HG02885 (cell line): ENCODE measurements at regions not wholly inside any gene's neighbourhood (a gene's known extent, or its start where the extent isn't known, plus 50 kb on each side); places are given as distances from the start of the nearest gene placed in this dataset.
"Not testable (repeated sequence)": the region's sequence is repeated elsewhere in the genome, so short reads cannot be mapped to it uniquely, and the experiment has no call there.

Source experiments
- ATAC-seq: cut with Tn5 transposase; IDR thresholded peaks from one replicate; pipeline ENCODE4 v1.9.1; 2021; ENCODE audit warnings: mild to moderate bottlenecking; ENCODE audit not compliant: unreplicated experiment, poor library complexity

DNA sequence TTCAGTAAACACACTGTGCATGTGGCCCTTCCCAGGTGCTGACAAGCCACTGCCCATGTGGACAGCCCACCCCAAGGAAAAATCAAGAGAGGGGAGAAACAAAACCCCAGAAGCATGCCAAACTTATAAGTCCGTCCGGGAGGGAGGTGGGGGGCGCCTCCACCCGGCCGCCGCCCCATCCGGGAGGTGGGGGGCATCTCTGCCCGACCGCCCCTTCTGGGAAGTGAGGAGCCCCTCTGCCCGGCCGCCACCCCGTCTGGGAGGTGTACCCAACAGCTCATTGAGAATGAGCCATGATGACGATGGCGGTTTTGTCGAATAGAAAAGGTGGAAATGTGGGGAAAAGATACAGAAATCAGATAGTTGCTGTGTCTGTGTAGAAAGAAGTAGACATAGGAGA, 53.8 kb upstream of the C2CD4B start:
- no peak for ATAC-seq

DNA sequence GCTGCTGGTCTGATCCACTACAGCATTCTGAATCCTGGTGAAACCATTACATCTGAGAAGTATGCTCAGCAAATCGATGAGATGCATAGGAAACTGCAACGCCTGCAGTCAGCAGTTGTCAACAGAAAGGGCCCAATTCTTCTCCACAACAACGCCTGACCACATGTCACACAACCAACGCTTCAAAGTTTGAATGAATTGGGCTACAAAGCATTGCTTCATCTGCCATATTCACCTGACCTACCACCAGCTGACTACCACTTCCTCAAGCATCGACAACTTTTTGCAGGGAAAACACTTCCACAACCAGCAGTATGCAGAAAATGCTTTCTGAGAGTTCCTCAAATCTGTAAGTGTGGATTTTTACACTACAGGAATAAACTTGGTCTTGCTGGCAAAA, 54.7 kb upstream of the C2CD4B start:
- ATAC-seq: no peak

DNA sequence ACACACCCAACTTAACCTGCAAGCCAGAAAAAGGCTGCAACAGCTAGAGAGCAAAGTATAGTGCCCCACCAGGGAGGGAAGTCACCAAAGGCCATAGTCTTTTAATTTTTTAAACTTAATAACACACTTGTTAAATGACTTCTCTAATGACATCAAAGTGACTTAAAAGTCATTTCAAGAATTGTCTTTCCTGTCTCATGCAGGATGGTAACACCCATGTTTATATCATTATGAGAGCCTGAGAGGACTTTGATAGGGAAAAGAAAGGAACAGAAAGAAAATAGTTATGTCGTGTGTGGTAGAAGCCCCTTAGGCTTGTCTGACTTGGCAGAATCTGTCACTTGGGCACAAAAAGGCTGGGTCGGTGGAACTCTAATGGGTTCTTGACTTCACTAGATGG, 57.9 kb upstream of the C2CD4B start:
- no peak for ATAC-seq

DNA sequence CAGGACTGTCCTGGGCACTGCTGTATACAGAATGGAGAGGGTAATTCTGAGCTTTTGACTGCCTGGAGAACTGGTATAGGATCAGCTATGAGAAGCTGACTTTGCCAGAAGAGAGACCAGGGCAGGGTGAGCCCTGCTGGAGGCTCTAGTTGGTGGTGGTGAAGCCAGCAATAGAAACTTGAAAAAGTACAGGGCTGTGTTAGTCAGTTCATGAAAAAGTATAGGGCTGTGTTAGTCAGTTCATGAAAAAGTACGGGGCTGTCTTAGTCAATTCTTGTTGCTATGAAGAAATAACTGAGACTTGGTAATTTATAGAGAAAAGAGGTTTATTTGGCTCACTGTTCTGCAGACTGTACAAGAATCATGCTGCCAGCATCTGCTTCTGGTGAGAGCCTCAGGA, 63.5 kb upstream of the C2CD4B start:
- no peak for ATAC-seq

DNA sequence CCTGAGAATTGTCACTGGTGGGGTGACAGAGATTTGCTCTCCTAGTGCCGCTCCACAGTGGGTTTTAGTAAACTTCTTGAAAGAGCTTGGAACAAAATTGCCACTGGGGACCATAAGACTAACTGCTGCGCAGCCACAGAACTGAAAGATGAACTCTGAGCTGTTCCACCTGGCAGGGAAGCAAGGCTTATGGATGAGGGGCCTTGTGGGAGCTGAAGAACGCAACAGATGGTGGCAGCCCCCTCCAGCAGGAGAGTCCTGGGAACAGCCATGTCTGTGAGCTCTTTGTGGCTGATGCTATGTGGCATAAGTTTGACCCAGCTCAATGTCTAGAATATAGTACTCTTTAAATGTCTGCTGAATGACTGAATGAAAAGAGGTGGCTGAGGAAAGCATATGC, 66.8 kb upstream of the C2CD4B start:
- no peak for ATAC-seq

DNA sequence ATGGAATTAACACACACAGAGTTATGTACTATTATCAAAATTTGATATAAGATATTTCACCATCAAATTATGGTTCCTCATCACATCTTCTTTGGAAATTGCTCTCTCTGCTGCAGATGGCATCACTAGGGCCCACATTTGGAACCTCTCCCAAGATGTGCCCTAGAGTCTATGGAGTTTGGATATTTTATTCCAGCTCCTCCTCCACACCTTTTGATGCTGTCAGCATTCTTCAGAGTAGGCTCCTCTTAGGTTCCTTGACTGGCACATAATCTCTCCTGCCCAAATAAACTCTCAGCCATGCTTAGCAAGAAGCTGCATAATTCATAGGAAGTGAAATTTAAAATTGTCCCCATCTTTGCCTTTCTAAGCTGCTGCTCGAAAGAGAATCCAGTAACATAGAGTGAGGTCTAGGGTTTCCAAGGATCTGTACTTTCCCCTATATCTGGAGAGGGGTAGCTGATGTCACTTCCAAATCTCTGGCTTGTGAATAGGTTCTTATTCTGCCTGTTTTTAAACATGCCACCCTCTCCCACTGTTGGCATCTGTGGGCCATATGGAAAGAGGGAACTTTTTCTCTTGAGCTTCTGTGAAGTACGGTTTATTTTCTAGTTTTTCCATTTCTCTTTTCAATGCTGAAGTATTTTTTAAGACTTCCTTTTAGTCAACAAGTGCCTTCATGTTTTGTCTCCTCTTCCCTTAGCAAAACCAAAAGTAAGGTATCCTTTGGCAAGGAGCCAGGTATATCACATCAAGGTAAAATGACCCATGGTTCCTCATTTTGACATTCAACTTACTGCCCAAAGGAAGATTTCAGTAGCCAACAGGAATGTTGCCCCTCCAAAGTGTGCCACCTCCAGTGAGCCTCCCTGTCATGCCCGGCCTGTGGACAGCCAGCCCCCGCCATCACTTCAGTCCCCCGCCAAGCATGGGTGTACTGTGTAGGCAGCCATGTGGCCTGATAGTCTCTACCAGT, 75.3 kb upstream of the C2CD4B start:
- no peak for ATAC-seq

DNA sequence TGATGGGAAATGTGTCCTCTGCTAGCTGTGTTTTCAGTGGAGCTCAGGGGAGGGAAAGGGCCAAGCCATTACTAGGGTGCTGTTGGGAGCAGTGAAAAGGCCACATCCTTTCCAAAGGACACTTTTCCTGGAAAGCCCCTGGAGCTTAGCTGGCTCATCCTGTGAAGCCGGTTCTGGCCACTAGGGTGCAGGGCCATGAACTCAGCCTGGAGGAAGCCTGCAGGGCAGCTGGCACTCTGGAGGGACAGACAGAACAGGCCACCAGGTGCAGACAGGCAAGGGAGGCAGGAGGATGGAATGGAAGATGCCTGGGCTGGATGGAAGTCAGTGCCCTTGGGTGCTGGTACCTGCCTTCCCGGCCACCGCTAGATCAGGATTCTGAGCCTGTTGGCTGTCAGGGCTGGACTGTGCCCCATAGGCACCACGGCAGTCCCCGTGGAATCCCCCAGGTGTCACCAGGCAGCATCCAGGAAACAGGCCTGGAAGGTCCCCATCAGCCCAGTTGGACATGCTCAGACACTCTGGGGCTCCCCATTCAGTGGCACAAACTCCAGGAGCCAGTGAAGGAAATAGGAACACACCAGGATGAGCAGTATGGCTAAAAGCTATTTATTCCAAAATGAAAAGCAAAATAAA, 76.2 kb upstream of the C2CD4B start:
- no peak for ATAC-seq

DNA sequence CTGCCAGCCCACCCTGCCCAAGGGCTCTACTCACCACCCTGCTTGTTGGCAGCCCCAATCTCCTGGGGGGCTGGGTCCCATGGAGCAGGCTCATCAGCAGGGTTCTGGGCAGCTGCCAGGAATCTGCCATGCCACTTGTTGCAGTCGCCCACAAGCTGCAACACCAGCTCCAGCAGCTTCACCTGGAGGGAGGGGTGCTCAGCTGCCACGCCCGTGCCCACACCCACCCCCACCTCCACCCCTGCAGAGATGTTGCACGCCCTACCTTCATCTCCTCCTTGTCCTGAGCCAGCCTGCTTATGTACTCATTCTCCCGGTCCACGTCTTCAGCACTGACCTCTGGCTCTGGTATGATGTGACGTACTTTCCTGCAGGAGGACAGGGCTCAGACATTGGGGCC, 77.9 kb upstream of the C2CD4B start:
- ATAC-seq: no peak

DNA sequence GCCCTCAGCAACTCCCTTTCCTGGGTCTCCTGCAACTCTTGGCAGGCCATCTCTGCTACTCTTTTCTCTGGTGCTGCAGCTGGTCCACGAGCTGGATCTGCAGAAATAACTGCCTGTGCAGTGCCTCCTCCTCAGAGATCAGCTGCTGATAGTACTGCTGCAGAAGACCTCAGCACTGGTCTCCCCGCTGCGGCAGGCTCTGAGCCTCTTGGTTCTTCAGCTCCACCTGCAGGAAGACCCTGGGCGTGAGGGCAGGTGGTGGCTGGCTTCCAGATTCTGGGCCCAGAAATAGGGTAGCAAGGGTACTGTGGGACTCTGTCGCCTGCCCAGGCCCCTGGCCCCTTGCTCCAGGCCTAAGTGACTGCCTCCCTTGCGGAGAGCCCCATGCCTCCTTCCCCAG, 79.7 kb upstream of the C2CD4B start:
- no peak for ATAC-seq

DNA sequence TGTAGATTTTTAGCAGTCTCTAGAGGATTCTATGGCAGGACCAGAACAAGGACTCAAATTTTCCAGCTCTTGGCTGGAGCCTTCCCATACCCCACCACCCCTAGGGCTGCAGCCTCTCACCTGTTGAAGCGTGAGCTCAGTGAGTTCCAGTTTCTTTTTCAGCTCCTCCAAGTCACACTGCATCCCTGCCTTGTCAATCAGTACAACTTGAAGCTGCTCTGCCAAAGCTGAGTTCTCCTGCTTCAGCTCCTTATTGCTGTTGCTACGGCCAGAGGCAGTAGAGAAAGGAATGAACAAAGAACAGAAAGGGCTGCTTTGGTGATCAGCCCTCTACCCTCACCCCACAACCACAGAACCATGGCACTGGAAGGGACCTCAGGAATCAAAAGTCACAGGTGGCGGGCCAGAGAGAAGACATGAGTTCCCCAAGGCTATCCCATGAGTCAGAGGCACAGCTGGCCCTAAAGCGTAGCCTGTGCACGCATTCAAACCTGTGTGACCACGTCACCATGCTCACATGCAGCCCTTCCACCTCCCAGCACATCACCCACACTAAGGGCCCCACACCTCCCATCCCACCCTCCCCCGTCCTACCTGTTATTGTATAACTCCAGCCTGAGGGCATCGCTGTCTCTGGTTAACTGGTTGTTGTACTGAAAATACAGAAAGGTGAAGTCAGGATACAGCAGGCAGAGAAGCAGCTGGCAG, 83.3 kb upstream of the C2CD4B start:
- no peak for ATAC-seq

DNA sequence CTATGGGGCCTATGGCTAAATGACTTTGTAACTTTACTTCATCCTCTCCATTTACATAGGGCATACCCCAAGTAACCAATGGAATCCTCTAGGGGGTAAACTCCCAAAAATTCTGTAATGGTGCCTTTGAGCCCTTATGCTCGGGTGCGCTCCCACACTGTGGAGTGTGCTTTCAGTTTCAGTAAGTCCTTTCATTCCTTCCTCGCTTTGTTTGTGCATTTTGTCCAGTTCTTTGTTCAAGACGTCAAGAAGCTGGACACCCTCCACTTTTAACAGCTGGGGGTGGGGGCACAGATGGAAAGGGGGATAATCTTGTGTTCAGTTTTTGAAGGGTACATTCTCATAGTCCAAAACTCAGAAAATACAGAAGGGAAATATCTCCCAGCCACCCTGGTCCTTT, 84.4 kb upstream of the C2CD4B start:
- ATAC-seq: no peak

DNA sequence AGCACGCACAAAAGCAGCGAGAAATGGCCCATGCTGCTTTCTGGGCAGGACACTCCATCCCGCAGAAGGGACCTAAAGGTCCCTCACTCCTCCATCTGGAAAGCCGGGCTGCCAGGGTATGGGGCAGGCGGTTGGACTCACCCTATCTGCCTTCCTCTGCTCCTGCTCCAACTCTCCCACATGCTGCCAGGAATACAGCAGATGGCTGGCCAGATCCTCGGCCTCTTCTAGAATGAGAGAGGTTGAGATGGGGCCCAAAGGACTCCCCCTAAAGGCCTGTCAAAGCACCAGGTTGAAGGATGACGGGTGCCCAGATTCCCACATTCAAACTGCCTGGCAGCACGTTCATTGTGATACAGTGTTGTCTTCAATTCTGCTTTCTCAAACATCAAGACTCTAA, 85.1 kb upstream of the C2CD4B start:
- ATAC-seq: no peak

DNA sequence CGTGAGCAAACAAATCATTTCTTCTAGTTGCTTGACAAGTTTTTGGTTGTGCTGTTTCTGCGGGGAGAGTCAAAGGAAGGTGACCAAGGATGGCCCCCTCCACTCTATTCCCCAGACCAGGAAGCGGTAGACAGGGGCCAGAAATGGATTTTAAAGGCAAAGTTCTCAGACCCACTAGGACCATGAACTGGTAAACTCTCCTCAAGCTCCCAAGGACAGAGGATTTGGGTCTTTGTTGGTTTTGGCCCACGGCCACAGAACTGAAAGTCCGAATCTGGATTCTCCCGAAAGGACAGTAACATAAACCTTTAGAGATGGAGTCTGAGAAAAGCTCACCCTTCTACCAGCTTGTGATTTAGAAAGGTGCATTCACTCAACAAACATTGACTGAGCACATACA, 85.9 kb upstream of the C2CD4B start:
- no peak for ATAC-seq

DNA sequence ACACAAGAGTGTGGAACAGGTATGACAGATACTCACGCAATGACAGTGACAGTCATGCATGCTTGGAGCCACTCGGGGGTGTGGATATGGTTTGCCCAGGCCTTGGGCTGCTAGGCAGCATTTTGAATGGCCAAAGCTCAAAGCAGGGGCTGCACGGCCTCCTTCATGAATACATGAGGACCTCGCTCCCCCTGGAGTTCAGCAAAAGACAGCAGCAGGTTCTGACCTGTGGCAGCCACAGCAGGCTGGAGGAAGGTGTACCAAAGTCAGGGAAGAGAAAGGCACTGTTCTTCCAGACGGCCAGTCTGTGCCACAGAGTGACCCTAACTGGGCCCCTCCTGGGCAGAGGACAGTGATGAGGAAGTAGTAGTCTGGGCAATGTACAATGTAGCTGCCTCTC, 88.2 kb upstream of the C2CD4B start:
- no peak for ATAC-seq

DNA sequence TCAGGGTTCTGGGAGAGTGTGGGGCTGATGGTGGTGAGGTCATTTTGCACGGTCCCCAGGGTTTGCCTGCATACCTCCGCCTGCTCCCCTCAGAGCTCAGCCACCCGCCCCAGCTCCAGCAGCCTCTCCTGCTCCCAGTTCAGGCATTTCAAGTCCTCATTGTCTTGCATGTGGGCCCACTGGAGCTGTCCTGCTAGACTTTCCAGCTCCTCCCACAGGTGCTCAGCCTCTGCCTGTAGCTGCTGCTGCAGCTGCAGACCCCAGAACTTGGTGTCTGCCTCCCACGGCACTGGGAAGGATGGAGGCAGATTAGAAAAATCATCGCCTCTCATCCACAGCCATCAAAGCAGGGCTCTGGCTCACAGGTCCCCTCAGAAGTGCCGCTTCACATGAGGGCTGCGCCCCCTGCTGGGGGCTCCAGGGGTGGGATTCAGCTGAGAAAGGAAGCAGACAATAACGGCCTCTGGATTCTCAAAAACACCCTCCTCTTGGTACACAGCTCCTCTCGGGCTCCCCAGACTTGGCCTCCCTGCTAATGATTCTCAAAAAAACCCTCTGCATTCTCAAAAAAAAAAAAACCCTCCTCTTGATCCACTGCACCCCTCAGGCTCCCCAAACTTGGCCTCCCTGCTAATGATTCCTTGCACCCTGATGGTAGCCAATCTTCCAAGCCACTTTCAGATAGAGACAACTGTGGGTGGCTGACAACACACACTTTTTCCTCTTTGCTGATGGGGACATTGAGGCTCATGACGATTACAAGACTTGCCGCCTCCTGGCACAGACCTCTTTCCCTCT, 89.3 kb upstream of the C2CD4B start:
- ATAC-seq: no peak

DNA sequence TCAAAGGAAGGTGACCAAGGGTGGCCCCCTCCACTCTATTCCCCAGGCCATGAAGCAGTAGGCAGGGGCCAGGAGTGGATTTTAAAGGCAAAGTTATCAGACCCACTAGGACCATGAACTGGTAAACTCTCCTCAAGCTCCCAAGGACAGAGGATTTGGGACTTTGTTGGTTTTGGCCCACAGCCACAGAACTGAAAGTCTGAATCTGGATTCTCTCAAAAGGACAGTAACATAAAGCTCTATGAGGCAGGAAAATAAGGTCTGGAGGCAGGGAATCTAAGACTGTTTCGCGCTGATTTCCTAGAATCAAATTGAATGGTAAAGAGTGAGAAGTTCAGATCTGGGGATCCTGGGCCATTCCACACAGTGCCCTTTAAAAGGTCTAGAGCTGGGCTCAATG, 91.3 kb upstream of the C2CD4B start:
- ATAC-seq: not testable (repeated sequence)

DNA sequence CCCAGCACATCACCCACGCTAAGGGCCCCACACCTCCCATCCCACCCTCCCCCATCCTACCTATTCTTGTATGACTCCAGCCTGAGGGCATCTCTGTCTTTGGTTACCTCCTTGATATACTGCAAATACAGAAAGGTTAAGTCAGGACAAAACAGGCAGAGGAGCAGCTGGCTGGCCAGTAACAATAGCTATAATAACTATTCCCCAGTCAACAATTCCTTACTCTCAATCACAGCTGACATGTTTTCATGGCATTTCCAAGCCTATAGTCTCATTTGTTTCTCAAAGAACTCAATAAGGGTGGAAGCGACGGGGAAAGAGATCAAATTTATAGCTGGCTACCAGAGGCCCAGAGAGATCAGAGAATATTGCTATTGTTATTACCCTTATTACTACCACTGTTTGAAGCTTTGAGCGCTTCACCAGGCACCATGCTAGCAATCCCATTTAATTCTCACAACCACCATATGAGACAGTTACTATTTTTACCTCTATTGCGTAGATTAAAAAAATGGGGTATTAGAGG, 93.0 kb upstream of the C2CD4B start:
- no peak for ATAC-seq

DNA sequence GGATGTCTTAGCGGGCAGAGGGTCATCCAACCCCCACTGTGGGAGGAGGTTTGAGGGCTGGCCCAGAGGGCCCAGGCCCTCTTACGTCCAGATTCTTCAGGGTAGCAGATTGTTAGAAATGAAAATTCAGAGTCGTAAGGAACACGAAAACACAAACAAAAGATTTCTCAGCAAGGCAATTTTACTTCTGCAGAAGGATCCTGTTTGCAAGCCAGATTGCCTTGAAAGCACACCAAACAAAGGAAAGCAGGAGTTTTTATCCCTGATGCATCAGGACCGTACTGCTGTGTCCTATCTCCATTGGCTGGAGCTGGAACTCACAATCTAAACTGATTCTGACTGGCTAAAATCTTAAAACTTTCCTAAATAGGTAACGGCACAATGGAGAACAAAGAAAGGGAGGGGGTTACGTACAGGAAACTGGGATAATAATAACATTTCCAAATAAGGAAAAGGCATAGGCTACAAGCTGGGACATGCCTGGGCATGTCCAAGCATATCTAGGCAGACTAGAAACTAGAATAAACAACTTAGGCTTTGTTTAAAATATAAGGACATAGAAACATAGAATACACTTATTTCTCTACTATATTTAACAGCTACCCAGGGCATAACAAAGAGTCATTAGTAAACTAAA, 97.3 kb upstream of the C2CD4B start:
- ATAC-seq: no peak

DNA sequence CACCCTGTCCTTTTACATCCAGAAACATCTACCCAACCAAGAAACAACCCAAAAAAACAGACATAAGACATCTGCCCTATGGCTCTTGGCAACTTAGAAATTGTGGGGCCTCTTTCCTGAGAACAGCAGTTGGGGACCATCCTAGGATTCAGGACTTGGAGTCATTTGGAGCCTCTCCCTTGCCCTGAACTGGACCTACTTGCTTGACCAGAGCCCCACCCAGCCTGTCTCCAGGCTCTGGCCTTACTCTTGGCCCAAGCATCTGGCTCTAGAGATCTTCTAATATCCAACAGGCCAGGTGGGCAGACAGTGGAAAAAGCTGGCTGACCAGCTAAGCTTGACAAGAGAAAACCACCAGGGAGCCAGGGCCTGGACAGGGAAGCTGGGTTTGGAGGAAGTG, 99.1 kb upstream of the C2CD4B start:
- no peak for ATAC-seq

DNA sequence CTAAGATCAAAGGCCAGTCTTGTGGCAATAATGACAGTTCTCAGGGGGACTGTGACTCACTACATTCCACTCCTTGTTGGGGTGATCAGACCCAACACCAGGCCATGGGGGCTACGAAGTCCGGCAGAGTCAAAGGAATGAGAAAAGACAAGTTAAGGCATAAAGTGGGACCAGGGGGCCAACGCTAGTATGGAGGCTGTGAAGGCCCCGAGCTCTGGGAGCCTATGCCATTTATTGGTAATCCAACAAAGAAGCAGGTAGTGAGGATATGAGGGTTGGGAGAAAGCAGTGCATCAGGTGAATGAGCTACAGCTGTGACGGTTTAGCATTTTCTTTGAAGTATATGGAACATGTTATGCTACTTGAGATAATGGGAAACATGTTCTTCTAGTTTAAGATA, 104.4 kb upstream of the C2CD4B start:
- ATAC-seq: no peak
